HCT116 (cell line): ENCODE measurements at regions not wholly inside any gene's neighbourhood (a gene's known extent, or its start where the extent isn't known, plus 50 kb on each side); places are given as distances from the start of the nearest gene placed in this dataset.

Source experiments
- ATAC-seq: fragments of 200-7000 bp; cut with Tn5 transposase; 2 replicates; pipeline ENCODE4 v1.9.1; 2020; ENCODE audit warnings: mild to moderate bottlenecking, moderate library complexity
- BruUV-seq: library from RNA; stranded (reverse); fragments of 400-500 nt; replicated peaks from 2 replicates; lab custom pipeline; 2021; lab: Mats Ljungman, UMichigan
- CTCF ChIA-PET: fragments of 300-600 bp; sonication (Branson Sonifier 250); formaldehyde crosslinking; loops from one replicate; lab custom pipeline; 2021; ENCODE audit warnings: antibody characterized with exemption; lab: Charles Lee
- POLR2A ChIA-PET: fragments of 300-600, 350-600 bp; sonication (Branson Sonifier 250); formaldehyde crosslinking; loops from one replicate; lab custom pipeline; 2021; ENCODE audit warnings: antibody characterized with exemption; lab: Charles Lee
- RAD21 ChIA-PET, 2 experiments: fragments of 300-600 bp; sonication (Branson Sonifier 250); formaldehyde crosslinking; loops; one replicate each; lab custom pipeline; 2023; ENCODE audit warnings: low total read pairs in 2 of 2; ENCODE audit not compliant: uncharacterized antibody in 2 of 2, unreplicated experiment in 2 of 2, low non-redundant PET in 1 of 2; lab: Charles Lee
- DNase-seq: peaks from one replicate; pipeline ENCODE4 v3.0.0-alpha.2; 2010; ENCODE audit warnings: low read depth, low spot score
- H2AFZ ChIP-seq: fragments of 200-600 bp; shearing (Covaris generic), sonication (generic); 2 replicates; pipeline ENCODE4 v1.6.1; 2017; ENCODE audit warnings: low read depth, mixed run types, mixed read lengths, antibody characterized with exemption, low read length; ENCODE audit not compliant: poor library complexity, severe bottlenecking
- H3K27ac ChIP-seq: 2 replicates; pipeline ENCODE4 v1.5.1; 2012; ENCODE audit warnings: low read depth, low read length
- H3K27me3 ChIP-seq: fragments of 200-600 bp; sonication (generic); 2 replicates; pipeline ENCODE4 v1.6.1; 2016; ENCODE audit warnings: mixed run types, low read length, mixed read lengths; ENCODE audit not compliant: insufficient read depth
- H3K36me3 ChIP-seq, 2 experiments: fragments of 200-500 bp in 1 of 2; fragments of 200-600 bp in 1 of 2; sonication (Bioruptor generic) in 1 of 2; sonication (generic) in 1 of 2; 2 replicates each; pipeline versions ENCODE4 v1.5.1 to v1.6.1; 2014 to 2016; ENCODE audit warnings: low read length in 2 of 2, inconsistent platforms in 1 of 2, mixed read lengths in 1 of 2, mixed run types in 1 of 2; ENCODE audit not compliant: insufficient read depth in 2 of 2, control insufficient read depth in 1 of 2
- H3K4me1 ChIP-seq, 2 experiments: fragments of 200-600 bp in 1 of 2; sonication (generic) in 1 of 2; 2 replicates each; pipeline versions ENCODE4 v1.5.1 to v1.6.1; 2012 to 2017; ENCODE audit warnings: low read length in 2 of 2, inconsistent platforms in 1 of 2, mild to moderate bottlenecking in 1 of 2, mixed read lengths in 1 of 2, mixed run types in 1 of 2, moderate library complexity in 1 of 2; ENCODE audit not compliant: insufficient read depth in 2 of 2, control insufficient read depth in 1 of 2
- H3K4me2 ChIP-seq: fragments of 200-600 bp; sonication (generic); 2 replicates; pipeline ENCODE4 v1.6.1; 2017; ENCODE audit warnings: mixed run types, low read length, mixed read lengths
- H3K4me3 ChIP-seq, 2 experiments: fragments of 200-600 bp in 1 of 2; sonication (generic) in 1 of 2; replicated peaks in 1 of 2; 2 replicates each; pipeline ENCODE4 v1.5.1; 2011 to 2016; ENCODE audit warnings: low read length in 2 of 2, control low read depth in 1 of 2, low read depth in 1 of 2, mild to moderate bottlenecking in 1 of 2, mixed read lengths in 1 of 2, mixed run types in 1 of 2
- H3K79me2 ChIP-seq: fragments of 200-600 bp; sonication (generic); 2 replicates; pipeline ENCODE4 v1.6.1; 2017; ENCODE audit warnings: mild to moderate bottlenecking, mixed run types, low read length, moderate library complexity, mixed read lengths; ENCODE audit not compliant: insufficient read depth
- H3K9ac ChIP-seq: fragments of 200-600 bp; sonication (generic); 2 replicates; pipeline ENCODE4 v1.6.1; 2016; ENCODE audit warnings: low read length, mixed read lengths
- H3K9me2 ChIP-seq: fragments of 200-600 bp; sonication (generic), shearing (Covaris generic); 2 replicates; pipeline ENCODE4 v1.6.1; 2017; ENCODE audit warnings: mixed run types, mild to moderate bottlenecking, moderate library complexity; ENCODE audit not compliant: insufficient read depth
- H3K9me3 ChIP-seq, 2 experiments: fragments of 200-500 bp in 1 of 2; fragments of 200-600 bp in 1 of 2; sonication (Bioruptor generic) in 1 of 2; sonication (generic) in 1 of 2; 2 replicates each; pipeline ENCODE4 v1.6.1; 2014 to 2017; ENCODE audit warnings: low read length in 2 of 2, mixed read lengths in 2 of 2, inconsistent platforms in 1 of 2, low read depth in 1 of 2, mild to moderate bottlenecking in 1 of 2, mixed run types in 1 of 2, moderate library complexity in 1 of 2; ENCODE audit not compliant: control insufficient read depth in 1 of 2, insufficient read depth in 1 of 2
- H4K20me1 ChIP-seq: fragments of 200-600 bp; sonication (generic), shearing (Covaris generic); 2 replicates; pipeline ENCODE4 v1.6.1; 2017; ENCODE audit warnings: mixed run types, mild to moderate bottlenecking, moderate library complexity; ENCODE audit not compliant: insufficient read depth
- ATF3 ChIP-seq: IDR thresholded peaks from 2 replicates; pipeline ENCODE4 v1.6.1; 2012
- CTCF ChIP-seq, 3 experiments: fragments of 200-600 bp in 1 of 3; sonication (generic) in 1 of 3; IDR thresholded peaks in 2 of 3; conservative IDR thresholded peaks in 1 of 3; 2 replicates each; pipeline ENCODE4 v1.5.1; 2012 to 2017; ENCODE audit warnings: low read depth in 2 of 3, low read length in 2 of 3, antibody characterized with exemption in 1 of 3, borderline replicate concordance in 1 of 3, control low read depth in 1 of 3, mild to moderate bottlenecking in 1 of 3, mixed read lengths in 1 of 3, mixed run types in 1 of 3, moderate library complexity in 1 of 3; ENCODE audit not compliant: insufficient read depth in 1 of 3
- EGR1 ChIP-seq: IDR thresholded peaks from 2 replicates; pipeline ENCODE4 v1.6.1; 2012; ENCODE audit warnings: low read depth
- EZH2 ChIP-seq: fragments of 200-600 bp; sonication (generic); IDR thresholded peaks from 2 replicates; pipeline ENCODE4 v1.6.1; 2017; ENCODE audit warnings: antibody characterized with exemption, mixed run types
- FOSL1 ChIP-seq: IDR thresholded peaks from 2 replicates; pipeline ENCODE4 v1.6.1; 2012; ENCODE audit warnings: low read depth
- REST ChIP-seq: IDR thresholded peaks from 2 replicates; pipeline ENCODE4 v1.6.1; 2012; ENCODE audit warnings: low read depth
- SP1 ChIP-seq: IDR thresholded peaks from 2 replicates; pipeline ENCODE4 v1.6.1; 2012; ENCODE audit warnings: low read depth
- SRF ChIP-seq: IDR thresholded peaks from 2 replicates; pipeline ENCODE4 v1.6.1; 2012; ENCODE audit warnings: low read depth
- YY1 ChIP-seq: IDR thresholded peaks from 2 replicates; pipeline ENCODE4 v1.6.1; 2011; ENCODE audit warnings: low read length, low read depth, moderate library complexity, mild to moderate bottlenecking; ENCODE audit not compliant: insufficient replicate concordance; ENCODE audit errors: extremely low read depth
- ZFX ChIP-seq: fragments of 450-650 bp; IDR thresholded peaks from 2 replicates; pipeline ENCODE4 v1.6.1; 2017
- ZNF274 ChIP-seq: fragments of 200-500 bp; sonication (Bioruptor generic); IDR thresholded peaks from 2 replicates; pipeline ENCODE4 v1.6.1; 2014; ENCODE audit warnings: mild to moderate bottlenecking, low read depth, low read length, inconsistent platforms
- intact Hi-C: fragments of 100-400 bp; cut with micrococcal nuclease; formaldehyde crosslinking; loops from 2 replicates; pipeline ENCODE4 v1.10.0; 2022

- RAD21 ChIA-PET = no interaction called here
- no TSS peak for BruUV-seq
Measured at GRCh38 chr4:125780747-125781146, 466.0 kb downstream of the FAT4 start.

More at GRCh38 chr4:125780747-125781146, 466.0 kb downstream of the FAT4 start:
- CTCF ChIA-PET = no interaction called here
- Histone ChIP-seq H3K27ac (no peak overlapping the region), H3K79me2 (no peaks in the 10 kb centered on the region), H3K4me3 (no peak overlapping the region), H3K9ac (no peak overlapping the region), H3K9me2 (no peaks in the 10 kb centered on the region), H3K9me3 (0 out of 4 replicates have a peak, but pooled peaks cover 0 to 3% of the 10 kb centered on the region in 2 experiments), H3K4me1 (no peaks in the 10 kb centered on the region), H2AFZ (no peak overlapping the region), H3K27me3 (no peaks in the 10 kb centered on the region), H3K4me2 (no peak overlapping the region), H3K36me3 (no peaks in the 10 kb centered on the region), H4K20me1 (no peaks in the 10 kb centered on the region)
- TF ChIP-seq FOSL1 (no peak), ATF3 (no peak), YY1 (no peak), EZH2 (no peak), CTCF (IDR thresholded peaks at IDR 0.05 in 2 of 3, conservative IDR thresholded peaks at IDR 0.05 in 1 of 3; ENCODE audit: borderline replicate concordance in 1 of 3, insufficient read depth in 1 of 3, low read depth in 2 of 3, low read length in 2 of 3) (no peak), ZFX (no peak), ZNF274 (no peak), SRF (no peak), REST (no peak), EGR1 (no peak), SP1 (no peak)
- ATAC-seq = no peak
- DNase-seq = no peak
- intact Hi-C loops = no loop called here
- POLR2A ChIA-PET = no interaction called here
